ENCODE measurements at regions not wholly inside any gene's neighbourhood (a gene's known extent, or its start where the extent isn't known, plus 50 kb on each side); places are given as distances from the start of the nearest gene placed in this dataset.
"Not testable (repeated sequence)": the region's sequence is repeated elsewhere in the genome, so short reads cannot be mapped to it uniquely, and the experiment has no call there.

DNA sequence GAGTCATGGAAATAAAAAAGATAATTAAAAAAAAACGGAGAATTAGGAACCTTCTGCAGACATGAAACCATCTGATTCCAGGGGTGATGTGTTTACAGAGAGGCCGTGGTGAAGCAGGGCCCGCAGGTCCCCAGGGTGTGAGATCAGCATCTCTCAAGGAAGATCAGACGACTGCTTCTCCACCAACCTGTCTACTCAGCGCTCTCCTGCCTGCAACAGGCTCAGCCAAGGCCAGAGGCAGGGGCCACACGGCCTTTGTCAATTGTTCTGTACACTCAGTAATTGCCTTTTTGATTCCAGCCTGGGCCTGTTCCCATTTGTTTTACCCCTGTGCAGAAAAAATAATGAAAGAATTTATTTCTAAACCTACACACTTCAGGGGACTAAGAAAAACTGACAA lies 124.6 kb downstream of the NXPE2 start:
- H3K4me1 ChIP-seq = no peaks in the 10 kb centered on the region
- no peaks in the 10 kb centered on the region for H3K36me3 ChIP-seq (ENCODE audit: low read depth, missing control alignments)
- no peak overlapping the region for H3K27ac ChIP-seq
- TF ChIP-seq, protein P1, sequence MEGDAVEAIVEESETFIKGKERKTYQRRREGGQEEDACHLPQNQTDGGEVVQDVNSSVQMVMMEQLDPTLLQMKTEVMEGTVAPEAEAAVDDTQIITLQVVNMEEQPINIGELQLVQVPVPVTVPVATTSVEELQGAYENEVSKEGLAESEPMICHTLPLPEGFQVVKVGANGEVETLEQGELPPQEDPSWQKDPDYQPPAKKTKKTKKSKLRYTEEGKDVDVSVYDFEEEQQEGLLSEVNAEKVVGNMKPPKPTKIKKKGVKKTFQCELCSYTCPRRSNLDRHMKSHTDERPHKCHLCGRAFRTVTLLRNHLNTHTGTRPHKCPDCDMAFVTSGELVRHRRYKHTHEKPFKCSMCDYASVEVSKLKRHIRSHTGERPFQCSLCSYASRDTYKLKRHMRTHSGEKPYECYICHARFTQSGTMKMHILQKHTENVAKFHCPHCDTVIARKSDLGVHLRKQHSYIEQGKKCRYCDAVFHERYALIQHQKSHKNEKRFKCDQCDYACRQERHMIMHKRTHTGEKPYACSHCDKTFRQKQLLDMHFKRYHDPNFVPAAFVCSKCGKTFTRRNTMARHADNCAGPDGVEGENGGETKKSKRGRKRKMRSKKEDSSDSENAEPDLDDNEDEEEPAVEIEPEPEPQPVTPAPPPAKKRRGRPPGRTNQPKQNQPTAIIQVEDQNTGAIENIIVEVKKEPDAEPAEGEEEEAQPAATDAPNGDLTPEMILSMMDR (IDR thresholded peaks at IDR 0.05) = no peak
- TF ChIP-seq POLR2A (IDR thresholded peaks at IDR 0.05) = no peak
- H3K9me3 ChIP-seq = no peaks in the 10 kb centered on the region
- 58 to 69% methylated on average over 6 of the region's 6 CpGs for WGBS, 2 donors
- DNase-seq = no peak
- intact Hi-C loops (cut with DNase I; ENCODE audit: low total_unique reads) = no loop called here
- H3K4me3 ChIP-seq = no peak overlapping the region
- H3K27me3 ChIP-seq = no peaks in the 10 kb centered on the region

DNA sequence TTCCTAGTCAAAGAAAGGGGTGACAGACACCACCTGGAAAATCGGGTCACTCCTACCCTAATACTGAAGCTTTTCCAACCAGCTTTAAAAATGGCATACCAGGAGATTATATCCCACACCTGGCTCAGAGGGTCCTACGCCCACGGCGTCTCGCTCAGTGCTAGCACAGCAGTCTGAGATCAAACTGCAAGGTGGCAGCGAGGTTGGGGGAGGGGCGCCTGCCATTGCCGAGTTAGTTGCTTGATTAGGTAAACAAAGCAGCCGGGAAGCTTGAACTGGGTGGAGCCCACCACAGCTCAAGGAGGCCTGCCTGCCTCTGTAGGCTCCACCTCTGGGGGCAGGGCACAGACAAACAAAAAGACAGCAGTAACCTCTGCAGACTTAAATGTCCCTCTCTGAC lies 127.1 kb downstream of the NXPE2 start:
- H3K4me3 ChIP-seq; H3K9me3 ChIP-seq; DNase-seq; H3K36me3 ChIP-seq (ENCODE audit: low read depth, missing control alignments); intact Hi-C loops (cut with DNase I; ENCODE audit: low total_unique reads); H3K4me1 ChIP-seq; H3K27ac ChIP-seq; H3K27me3 ChIP-seq: not testable (repeated sequence)
- WGBS, 2 donors = 53 to 59% methylated on average over 7 to 9 of the region's 9 CpGs

DNA sequence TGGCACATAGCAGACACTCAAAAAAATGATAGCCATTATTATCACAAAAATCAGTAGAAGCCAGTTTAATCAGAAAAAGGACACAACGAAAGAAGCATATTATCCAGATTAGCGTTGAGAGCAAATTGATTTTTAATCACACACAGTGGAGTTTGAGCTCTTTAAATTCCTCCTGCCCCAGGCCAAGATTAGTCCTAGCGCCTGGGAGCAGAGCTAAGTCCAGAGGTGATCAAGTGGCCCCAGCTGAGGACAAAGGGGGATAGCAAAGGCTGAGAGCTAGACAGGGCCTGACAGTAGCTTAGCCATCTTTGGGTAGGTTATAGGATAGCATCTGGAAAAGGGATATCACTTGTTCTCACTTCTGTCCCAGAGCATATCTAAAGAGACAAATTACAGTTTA lies 133.6 kb downstream of the NXPE2 start:
- Histone ChIP-seq H3K9me3 (no peaks in the 10 kb centered on the region), H3K27ac (no peak overlapping the region), H3K4me3 (no peak overlapping the region), H3K36me3 (ENCODE audit: low read depth, missing control alignments) (no peaks in the 10 kb centered on the region), H3K27me3 (no peaks in the 10 kb centered on the region), H3K4me1 (no peaks in the 10 kb centered on the region)
- 83 to 92% methylated on average over 3 of the region's 3 CpGs for WGBS, 2 donors
- no peak for DNase-seq
- intact Hi-C loops (cut with DNase I; ENCODE audit: low total_unique reads) = no loop called here
- TF ChIP-seq, protein P1 (IDR thresholded peaks at IDR 0.05) = no peak
- TF ChIP-seq POLR2A (IDR thresholded peaks at IDR 0.05) = no peak

DNA sequence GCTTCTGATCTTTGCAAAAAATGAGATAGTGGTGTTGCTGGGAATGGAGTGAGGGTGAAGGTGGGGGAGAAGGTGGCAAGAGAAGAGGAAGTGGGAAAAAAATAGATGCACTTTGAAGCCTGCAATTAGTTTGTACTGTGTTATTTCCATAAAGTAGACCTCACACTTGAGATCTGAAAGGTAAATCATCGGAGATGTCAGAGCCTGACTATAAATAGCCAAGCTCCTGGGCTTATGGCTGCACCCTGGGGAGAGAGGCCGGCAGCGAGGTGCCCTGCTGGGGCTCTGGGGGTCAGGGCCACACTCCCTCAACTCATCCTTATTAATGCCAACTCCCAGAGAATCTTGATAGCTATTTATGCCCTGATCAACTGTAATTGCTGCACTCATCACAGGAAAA lies 134.4 kb downstream of the NXPE2 start:
- no peaks in the 10 kb centered on the region for H3K36me3 ChIP-seq (ENCODE audit: low read depth, missing control alignments)
- no peaks in the 10 kb centered on the region for H3K4me1 ChIP-seq
- intact Hi-C loops (cut with DNase I; ENCODE audit: low total_unique reads) = no loop called here
- H3K9me3 ChIP-seq = no peaks in the 10 kb centered on the region
- WGBS, 2 donors = 46 to 55% methylated on average over 3 of the region's 3 CpGs
- H3K27ac ChIP-seq = no peak overlapping the region
- TF ChIP-seq POLR2A (IDR thresholded peaks at IDR 0.05) = no peak
- TF ChIP-seq, protein P1 (IDR thresholded peaks at IDR 0.05) = no peak
- no peak for DNase-seq
- H3K27me3 ChIP-seq = no peaks in the 10 kb centered on the region
- H3K4me3 ChIP-seq = no peak overlapping the region

DNA sequence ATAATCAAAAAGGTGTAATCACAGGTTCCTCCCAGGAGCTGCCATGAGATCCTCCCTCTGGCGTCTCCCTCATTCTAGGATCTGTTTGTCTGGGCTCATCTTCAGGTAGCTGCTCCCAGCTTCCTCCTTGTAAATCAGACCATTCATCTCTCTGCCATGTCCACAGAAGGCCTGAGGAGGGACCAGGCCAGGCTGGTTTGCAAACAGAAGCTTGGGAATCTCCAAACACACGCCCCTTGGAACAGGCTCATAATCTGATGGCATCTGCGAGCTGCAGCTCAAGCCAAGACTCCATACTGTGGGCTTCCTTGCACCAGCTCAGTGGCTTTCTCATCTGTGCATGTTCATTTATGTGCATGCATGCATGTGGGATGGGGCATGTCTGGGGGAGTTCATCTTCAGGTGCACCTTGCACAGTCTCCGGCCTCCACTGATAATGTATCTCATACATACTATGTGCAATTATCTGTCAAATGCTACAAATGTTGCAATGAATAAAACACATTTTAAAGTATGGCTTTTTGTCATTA lies 134.9 kb downstream of the NXPE2 start:
- 62 to 65% methylated on average over 4 of the region's 4 CpGs for WGBS, 2 donors
- intact Hi-C loops (cut with DNase I; ENCODE audit: low total_unique reads) = no loop called here
- TF ChIP-seq, protein P1 (IDR thresholded peaks at IDR 0.05) = no peak
- TF ChIP-seq POLR2A (IDR thresholded peaks at IDR 0.05) = no peak

More for the DNA sequence above, 134.9 kb downstream of the NXPE2 start:
- Histone ChIP-seq H3K4me3 (no peak overlapping the region), H3K9me3 (no peaks in the 10 kb centered on the region), H3K4me1 (no peaks in the 10 kb centered on the region), H3K27me3 (no peaks in the 10 kb centered on the region), H3K36me3 (ENCODE audit: low read depth, missing control alignments) (no peaks in the 10 kb centered on the region), H3K27ac (no peak overlapping the region)
- DNase-seq = no peak

Measured in testis (tissue), 2 donors.